ENCODE measurements at regions not wholly inside any gene's neighbourhood (a gene's known extent, or its start where the extent isn't known, plus 50 kb on each side); places are given as distances from the start of the nearest gene placed in this dataset. TPM values are rescaled to one million over a fixed set of nuclear protein-coding genes. Genes with fewer than 3 reads are reported as not detected.

DNA sequence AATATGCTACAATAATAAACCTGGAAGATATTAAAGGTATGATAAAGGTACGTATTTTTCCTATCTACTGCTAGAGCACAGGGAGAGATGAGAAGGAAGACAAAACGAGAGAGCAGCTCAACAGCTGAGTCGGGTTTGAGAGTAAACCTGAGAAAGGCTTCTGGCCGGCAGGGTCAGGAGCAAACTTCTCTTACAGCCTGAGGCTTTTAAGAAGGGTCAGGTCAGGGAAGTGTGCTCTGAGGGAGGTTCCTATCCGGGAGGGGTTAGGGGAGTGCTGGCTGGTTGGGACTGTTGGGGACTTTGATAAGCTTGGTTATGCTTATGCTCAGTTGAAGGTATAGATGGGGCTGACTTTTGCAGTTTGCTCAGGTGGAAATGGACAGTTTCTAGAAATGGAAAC is 77.7 kb upstream of the PRR20A start:
- Histone ChIP-seq H3K27ac (ENCODE audit: low read depth, low read length) (no peak overlapping the region), H3K4me3 (ENCODE audit: low read depth, low read length) (no peak overlapping the region), H3K27me3 (ENCODE audit: control insufficient read depth, insufficient read depth, low read length) (no peaks in the 10 kb centered on the region), H3K9me3 (ENCODE audit: control insufficient read depth, insufficient read depth, low read length) (peaks cover 2% of the 10 kb centered on the region; the same call in 1 of the 2 replicates)
- ChIA-PET CTCF (no interaction called here), POLR2A (no interaction called here)
- no peak for DNase-seq (ENCODE audit: low read depth, low spot score)
- TF ChIP-seq, protein P1, sequence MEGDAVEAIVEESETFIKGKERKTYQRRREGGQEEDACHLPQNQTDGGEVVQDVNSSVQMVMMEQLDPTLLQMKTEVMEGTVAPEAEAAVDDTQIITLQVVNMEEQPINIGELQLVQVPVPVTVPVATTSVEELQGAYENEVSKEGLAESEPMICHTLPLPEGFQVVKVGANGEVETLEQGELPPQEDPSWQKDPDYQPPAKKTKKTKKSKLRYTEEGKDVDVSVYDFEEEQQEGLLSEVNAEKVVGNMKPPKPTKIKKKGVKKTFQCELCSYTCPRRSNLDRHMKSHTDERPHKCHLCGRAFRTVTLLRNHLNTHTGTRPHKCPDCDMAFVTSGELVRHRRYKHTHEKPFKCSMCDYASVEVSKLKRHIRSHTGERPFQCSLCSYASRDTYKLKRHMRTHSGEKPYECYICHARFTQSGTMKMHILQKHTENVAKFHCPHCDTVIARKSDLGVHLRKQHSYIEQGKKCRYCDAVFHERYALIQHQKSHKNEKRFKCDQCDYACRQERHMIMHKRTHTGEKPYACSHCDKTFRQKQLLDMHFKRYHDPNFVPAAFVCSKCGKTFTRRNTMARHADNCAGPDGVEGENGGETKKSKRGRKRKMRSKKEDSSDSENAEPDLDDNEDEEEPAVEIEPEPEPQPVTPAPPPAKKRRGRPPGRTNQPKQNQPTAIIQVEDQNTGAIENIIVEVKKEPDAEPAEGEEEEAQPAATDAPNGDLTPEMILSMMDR (IDR thresholded peaks at IDR 0.05; ENCODE audit: low read depth, low read length) = no peak

DNA sequence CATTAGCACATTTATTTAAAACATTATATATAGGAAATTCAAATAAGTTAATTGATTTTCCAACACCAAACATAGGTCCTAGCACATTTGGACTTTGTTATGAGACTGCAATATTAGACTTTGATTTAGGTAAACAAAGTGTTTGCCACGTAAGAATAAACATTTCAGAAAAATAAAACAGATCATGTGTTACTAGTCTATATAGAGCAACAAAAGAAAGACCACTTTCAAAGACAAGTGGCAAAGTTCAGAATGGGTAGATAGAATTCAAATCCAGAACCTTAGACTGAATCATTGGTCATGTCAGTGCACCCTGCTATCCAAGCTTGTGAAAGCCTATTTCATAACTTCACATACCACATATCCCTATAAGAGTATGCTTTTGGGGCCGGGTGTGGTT is 66.7 kb upstream of the PRR20A start:
- CTCF ChIA-PET = no interaction called here
- Histone ChIP-seq H3K4me3 (ENCODE audit: low read depth, low read length) (no peak overlapping the region), H3K27me3 (ENCODE audit: control insufficient read depth, insufficient read depth, low read length) (no peaks in the 10 kb centered on the region), H3K9me3 (ENCODE audit: control insufficient read depth, insufficient read depth, low read length) (peaks cover 8% of the 10 kb centered on the region), H3K27ac (ENCODE audit: low read depth, low read length) (no peak overlapping the region)
- POLR2A ChIA-PET = no interaction called here
- TF ChIP-seq, protein P1 (IDR thresholded peaks at IDR 0.05; ENCODE audit: low read depth, low read length) = no peak
- no peak for DNase-seq (ENCODE audit: low read depth, low spot score)

- no peak overlapping the region for H3K4me3 ChIP-seq (ENCODE audit: low read depth, low read length)
- DNase-seq (ENCODE audit: low read depth, low spot score) = no peak
- H3K27me3 ChIP-seq (ENCODE audit: control insufficient read depth, insufficient read depth, low read length) = no peaks in the 10 kb centered on the region
- ChIA-PET CTCF (no interaction called here), POLR2A (no interaction called here)
- TF ChIP-seq, protein P1 (IDR thresholded peaks at IDR 0.05; ENCODE audit: low read depth, low read length) = no peak
- H3K9me3 ChIP-seq (ENCODE audit: control insufficient read depth, insufficient read depth, low read length) = peaks cover 8% of the 10 kb centered on the region
- no peak overlapping the region for H3K27ac ChIP-seq (ENCODE audit: low read depth, low read length)
These were observed 65.1 kb upstream of the PRR20A start for GRCh38 chr13:57075588-57075987.

DNA sequence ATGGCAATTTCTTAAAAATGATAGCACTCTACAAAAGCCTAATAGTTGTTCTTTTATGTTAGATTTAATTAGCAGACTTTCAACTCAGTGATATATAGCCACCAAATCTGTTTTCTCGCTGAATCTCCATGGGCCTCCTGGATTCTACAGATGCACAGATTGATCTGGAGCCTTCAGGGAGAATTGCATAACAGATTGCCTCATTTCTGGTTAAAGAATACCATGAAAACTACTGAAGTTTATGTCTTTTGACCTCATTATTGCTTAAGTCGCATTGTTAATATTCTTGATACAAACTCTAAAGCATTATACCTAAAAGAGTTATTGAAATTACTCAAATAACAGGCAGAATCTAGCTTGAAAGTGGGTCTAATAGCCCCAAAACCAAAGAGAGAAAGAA is 53.7 kb upstream of the PRR20A start:
- peaks cover 4% of the 10 kb centered on the region; the same call in 1 of the 2 replicates for H3K9me3 ChIP-seq (ENCODE audit: control insufficient read depth, insufficient read depth, low read length)
- no peak for DNase-seq (ENCODE audit: low read depth, low spot score)
- TF ChIP-seq, protein P1 (IDR thresholded peaks at IDR 0.05; ENCODE audit: low read depth, low read length) = no peak
- ChIA-PET POLR2A (no interaction called here), CTCF (no interaction called here)
- H3K27me3 ChIP-seq (ENCODE audit: control insufficient read depth, insufficient read depth, low read length) = no peaks in the 10 kb centered on the region
- H3K4me3 ChIP-seq (ENCODE audit: low read depth, low read length) = no peak overlapping the region
- no peak overlapping the region for H3K27ac ChIP-seq (ENCODE audit: low read depth, low read length)

Small RNAs in the stretch of these regions (small RNA-seq; reads per million reads assigned to genes)
- gene MIR5007 (ENCODE audit: insufficient read length, low read depth) = not detected
- not detected for gene RF02271 (ENCODE audit: insufficient read length, low read depth)

Data from AG04450 (cell line).